ENCODE measurements at regions not wholly inside any gene's neighbourhood (a gene's known extent, or its start where the extent isn't known, plus 50 kb on each side); places are given as distances from the start of the nearest gene placed in this dataset.

DNA sequence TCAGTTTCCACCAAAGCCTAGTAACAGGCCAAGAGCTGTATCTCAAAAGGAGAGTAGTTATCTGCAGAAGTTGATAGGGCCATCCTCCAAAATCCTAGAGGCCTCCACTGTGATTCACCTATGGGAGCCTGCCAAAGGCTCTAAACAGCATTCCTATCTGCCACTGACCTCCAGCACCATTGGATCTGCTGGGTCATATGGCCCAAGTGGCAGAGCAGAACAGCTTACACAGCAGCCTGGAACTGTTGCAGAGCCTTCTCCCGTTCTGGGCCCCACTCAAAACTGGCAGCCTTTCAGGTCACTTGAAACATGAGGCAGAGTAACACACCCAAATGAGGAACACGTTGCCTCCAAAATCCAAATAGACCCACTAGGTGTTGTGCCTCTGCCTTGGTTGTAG lies 345.2 kb upstream of the RND3 start:
- no peak for TF ChIP-seq EZH2 (IDR thresholded peaks at IDR 0.05; ENCODE audit: borderline replicate concordance)
- TF ChIP-seq, protein P1, sequence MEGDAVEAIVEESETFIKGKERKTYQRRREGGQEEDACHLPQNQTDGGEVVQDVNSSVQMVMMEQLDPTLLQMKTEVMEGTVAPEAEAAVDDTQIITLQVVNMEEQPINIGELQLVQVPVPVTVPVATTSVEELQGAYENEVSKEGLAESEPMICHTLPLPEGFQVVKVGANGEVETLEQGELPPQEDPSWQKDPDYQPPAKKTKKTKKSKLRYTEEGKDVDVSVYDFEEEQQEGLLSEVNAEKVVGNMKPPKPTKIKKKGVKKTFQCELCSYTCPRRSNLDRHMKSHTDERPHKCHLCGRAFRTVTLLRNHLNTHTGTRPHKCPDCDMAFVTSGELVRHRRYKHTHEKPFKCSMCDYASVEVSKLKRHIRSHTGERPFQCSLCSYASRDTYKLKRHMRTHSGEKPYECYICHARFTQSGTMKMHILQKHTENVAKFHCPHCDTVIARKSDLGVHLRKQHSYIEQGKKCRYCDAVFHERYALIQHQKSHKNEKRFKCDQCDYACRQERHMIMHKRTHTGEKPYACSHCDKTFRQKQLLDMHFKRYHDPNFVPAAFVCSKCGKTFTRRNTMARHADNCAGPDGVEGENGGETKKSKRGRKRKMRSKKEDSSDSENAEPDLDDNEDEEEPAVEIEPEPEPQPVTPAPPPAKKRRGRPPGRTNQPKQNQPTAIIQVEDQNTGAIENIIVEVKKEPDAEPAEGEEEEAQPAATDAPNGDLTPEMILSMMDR (IDR thresholded peaks at IDR 0.05; ENCODE audit: poor library complexity), result no peak
